HepG2 (cell line): ENCODE measurements at regions not wholly inside any gene's neighbourhood (a gene's known extent, or its start where the extent isn't known, plus 50 kb on each side); places are given as distances from the start of the nearest gene placed in this dataset.

Experiments
- BRD4 ChIP-seq: sonication (generic); formaldehyde crosslinking; IDR thresholded peaks from 2 replicates; pipeline ENCODE4 v1.4.0; 2020; ENCODE audit warnings: missing genetic modification reagents
- CTCF ChIP-seq: sonication (generic); formaldehyde crosslinking; IDR thresholded peaks from 2 replicates; pipeline ENCODE4 v1.5.0; 2020; ENCODE audit warnings: mild to moderate bottlenecking, missing genetic modification reagents, moderate library complexity
- ELF1 ChIP-seq: sonication (generic); formaldehyde crosslinking; IDR thresholded peaks from 2 replicates; pipeline ENCODE4 v1.4.0; 2020; ENCODE audit warnings: missing genetic modification reagents
- HNRNPUL1 ChIP-seq: fragments of 200-400 bp; formaldehyde crosslinking; IDR thresholded peaks from 2 replicates; pipeline ENCODE4 v1.6.1; 2017; ENCODE audit warnings: low read depth, mild to moderate bottlenecking, low read length, moderate library complexity
- KLF6 ChIP-seq: IDR thresholded peaks from 2 replicates; pipeline ENCODE4 v1.8.0; 2016; ENCODE audit warnings: missing biosample characterization, missing genetic modification reagents
- PHF8 ChIP-seq: sonication (generic); formaldehyde crosslinking; IDR thresholded peaks from 2 replicates; pipeline ENCODE4 v1.5.0; 2020; ENCODE audit warnings: missing genetic modification reagents
- SSRP1 ChIP-seq: IDR thresholded peaks from 2 replicates; pipeline ENCODE4 v1.6.1; 2016; ENCODE audit warnings: control low read depth
- STAT5B ChIP-seq: sonication (generic); formaldehyde crosslinking; IDR thresholded peaks from 2 replicates; pipeline ENCODE4 v1.4.0; 2020; ENCODE audit warnings: missing genetic modification reagents
- ZFP41 ChIP-seq: sonication (generic); formaldehyde crosslinking; IDR thresholded peaks from 2 replicates; pipeline ENCODE4 v1.4.0; 2020; ENCODE audit warnings: mild to moderate bottlenecking, missing genetic modification reagents, borderline replicate concordance

DNA sequence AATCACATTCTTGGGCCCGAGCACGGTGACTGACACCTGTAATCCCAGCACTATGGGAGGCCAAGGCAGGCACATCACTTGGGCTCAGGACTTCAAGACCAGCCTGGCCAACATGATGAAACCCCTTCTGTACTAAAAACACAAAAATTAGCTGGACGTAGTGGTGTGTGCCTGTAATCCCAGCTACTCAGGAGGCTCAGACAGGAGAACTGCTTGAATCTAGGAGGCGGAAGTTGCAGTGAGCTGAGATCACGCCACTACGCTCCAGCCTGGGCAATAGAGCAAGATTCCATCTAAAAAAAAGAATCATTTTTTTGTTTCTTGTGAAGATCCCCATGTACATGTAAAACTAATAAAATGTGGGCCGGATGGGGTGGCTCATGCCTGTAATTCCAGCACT, 53.1 kb upstream of the ATF7IP2 start:
- no peak for TF ChIP-seq ELF1 (CRISPR knock-in tag)
- no peak for TF ChIP-seq HNRNPUL1
- TF ChIP-seq SSRP1 (CRISPR knock-in tag), result no peak
- TF ChIP-seq PHF8 (CRISPR knock-in tag), result no peak
- TF ChIP-seq ZFP41 (CRISPR knock-in tag), result no peak
- no peak for TF ChIP-seq KLF6
- TF ChIP-seq BRD4 (CRISPR knock-in tag), result no peak
- TF ChIP-seq STAT5B (CRISPR knock-in tag), result no peak
- TF ChIP-seq CTCF, result no peak
